Neural progenitor cell (in vitro differentiated cells): ENCODE measurements at regions not wholly inside any gene's neighbourhood (a gene's known extent, or its start where the extent isn't known, plus 50 kb on each side); places are given as distances from the start of the nearest gene placed in this dataset.
A peak's percentile ranks its signal among the peaks of the same experiment; 100 is the strongest.

Source experiments
- DNase-seq: peaks from one replicate; pipeline ENCODE4 v3.0.0-alpha.2; 2016; ENCODE audit warnings: low spot score
- H2AFZ ChIP-seq: fragments of 200-600 bp; sonication (generic); replicated peaks from 2 replicates; pipeline ENCODE4 v1.6.1; 2016; ENCODE audit warnings: antibody characterized with exemption
- H3F3A ChIP-seq: fragments of 200-600 bp; sonication (generic); 2 replicates; pipeline ENCODE4 v1.6.1; 2016; ENCODE audit warnings: antibody characterized with exemption, low read depth
- H3K27ac ChIP-seq: fragments of 200-600 bp; sonication (generic); 2 replicates; pipeline ENCODE4 v1.5.1; 2016; ENCODE audit warnings: mild to moderate bottlenecking
- H3K27me3 ChIP-seq: fragments of 200-600 bp; sonication (generic); 2 replicates; pipeline ENCODE4 v1.6.1; 2016; ENCODE audit warnings: mild to moderate bottlenecking, moderate library complexity
- H3K36me3 ChIP-seq: fragments of 200-600 bp; sonication (generic); 2 replicates; pipeline ENCODE4 v1.5.1; 2016
- H3K4me1 ChIP-seq: fragments of 200-600 bp; sonication (generic); 2 replicates; pipeline ENCODE4 v1.6.1; 2016; ENCODE audit warnings: mixed run types
- H3K4me2 ChIP-seq: fragments of 200-600 bp; sonication (generic); 2 replicates; pipeline ENCODE4 v1.6.1; 2016
- H3K4me3 ChIP-seq: fragments of 200-600 bp; sonication (generic); 2 replicates; pipeline ENCODE4 v1.5.1; 2016
- H3K79me2 ChIP-seq: fragments of 200-600 bp; sonication (generic); 2 replicates; pipeline ENCODE4 v1.6.1; 2016; ENCODE audit warnings: low read depth
- H3K9ac ChIP-seq: fragments of 200-600 bp; sonication (generic); 2 replicates; pipeline ENCODE4 v1.6.1; 2016
- H3K9me3 ChIP-seq: fragments of 200-600 bp; sonication (generic); 2 replicates; pipeline ENCODE4 v1.5.1; 2016; ENCODE audit warnings: low read depth
- H4K20me1 ChIP-seq: fragments of 200-600 bp; sonication (generic); 2 replicates; pipeline ENCODE4 v1.6.1; 2016; ENCODE audit warnings: low read depth
- H3K27ac Mint-ChIP-seq: 3 replicates; pipeline ENCODE4 v1.8.0; 2021; ENCODE audit warnings: mixed read lengths
- H3K27me3 Mint-ChIP-seq: 2 replicates; pipeline ENCODE4 v1.8.0; 2022; ENCODE audit warnings: low read depth, mild to moderate bottlenecking, inconsistent platforms, moderate library complexity, mixed read lengths; ENCODE audit not compliant: insufficient read depth
- H3K36me3 Mint-ChIP-seq: 3 replicates; pipeline ENCODE4 v1.8.0; 2021; ENCODE audit warnings: mixed read lengths
- H3K4me1 Mint-ChIP-seq: 3 replicates; pipeline ENCODE4 v1.8.0; 2021; ENCODE audit warnings: mixed read lengths
- H3K4me3 Mint-ChIP-seq: 3 replicates; pipeline ENCODE4 v1.8.0; 2021; ENCODE audit warnings: mild to moderate bottlenecking, moderate library complexity, mixed read lengths
- H3K9me3 Mint-ChIP-seq: 3 replicates; pipeline ENCODE4 v1.8.0; 2020; ENCODE audit warnings: mixed read lengths
- CTCF ChIP-seq: fragments of 200-600 bp; sonication (generic); IDR thresholded peaks from 2 replicates; pipeline ENCODE4 v1.5.1; 2017; ENCODE audit warnings: antibody characterized with exemption, mild to moderate bottlenecking
- EZH2 ChIP-seq: fragments of 200-600 bp; sonication (generic); IDR thresholded peaks from 2 replicates; pipeline ENCODE4 v1.6.1; 2017; ENCODE audit warnings: antibody characterized with exemption, mild to moderate bottlenecking, moderate library complexity
- EZH2phosphoT487 ChIP-seq: fragments of 200-600 bp; sonication (generic); IDR thresholded peaks from 2 replicates; pipeline ENCODE4 v1.6.1; 2017; ENCODE audit warnings: antibody characterized with exemption

- TF ChIP-seq CTCF (no peak), EZH2 (no peak)
- no peaks in the 10 kb centered on the region for H3K36me3 Mint-ChIP-seq
- Histone ChIP-seq H3K36me3 (no peaks in the 10 kb centered on the region), H3K4me2 (no peak overlapping the region), H3K9me3 (no peaks in the 10 kb centered on the region), H2AFZ (no peak overlapping the region), H3K27ac (no peak overlapping the region), H3K27me3 (no peaks in the 10 kb centered on the region), H3K79me2 (no peaks in the 10 kb centered on the region), H3K4me1 (peaks cover 40% of the 10 kb centered on the region), H4K20me1 (no peaks in the 10 kb centered on the region), H3K9ac (no peak overlapping the region), H3K4me3 (no peak overlapping the region), H3F3A (peaks cover 29% of the 10 kb centered on the region)
- H3K4me3 Mint-ChIP-seq: no peak overlapping the region
- peaks cover 9% of the 10 kb centered on the region for H3K27me3 Mint-ChIP-seq
- H3K9me3 Mint-ChIP-seq: no peaks in the 10 kb centered on the region
- DNase-seq: no peak
- no peak overlapping the region for H3K27ac Mint-ChIP-seq
- H3K4me1 Mint-ChIP-seq: peaks cover 34% of the 10 kb centered on the region
These were observed 66.7 kb upstream of the PAX6 start for GRCh38 chr11:31877863-31878262.

GRCh38 chr11:31877083-31877482, 66.0 kb upstream of the PAX6 start:
- Histone ChIP-seq H3K9ac (no peak overlapping the region), H2AFZ (peak overlapping the region; percentile 70), H3K4me3 (no peak overlapping the region), H3F3A (peaks cover 31% of the 10 kb centered on the region), H4K20me1 (no peaks in the 10 kb centered on the region), H3K27me3 (no peaks in the 10 kb centered on the region), H3K4me1 (peaks cover 39% of the 10 kb centered on the region), H3K9me3 (no peaks in the 10 kb centered on the region), H3K4me2 (peak overlapping the region; percentile 29), H3K36me3 (no peaks in the 10 kb centered on the region), H3K27ac (no peak overlapping the region), H3K79me2 (no peaks in the 10 kb centered on the region)
- peak overlapping the region; percentile 62 for H3K27ac Mint-ChIP-seq
- no peak overlapping the region for H3K4me3 Mint-ChIP-seq
- H3K4me1 Mint-ChIP-seq: peaks cover 31% of the 10 kb centered on the region
- no peaks in the 10 kb centered on the region for H3K9me3 Mint-ChIP-seq
- TF ChIP-seq CTCF: no peak
- no peak for TF ChIP-seq EZH2phosphoT487
- TF ChIP-seq EZH2: no peak
- no peak for DNase-seq
- H3K36me3 Mint-ChIP-seq: no peaks in the 10 kb centered on the region
- peaks cover 9% of the 10 kb centered on the region for H3K27me3 Mint-ChIP-seq

- no peaks in the 10 kb centered on the region for H3K9me3 ChIP-seq
- peak overlapping the region; percentile 40 for H3K4me2 ChIP-seq
- peaks cover 11% of the 10 kb centered on the region for H3K27me3 Mint-ChIP-seq
- no peaks in the 10 kb centered on the region for H4K20me1 ChIP-seq
- H3K27ac ChIP-seq: no peak overlapping the region
- H3K36me3 ChIP-seq: no peaks in the 10 kb centered on the region
- no peak overlapping the region for H3K4me3 ChIP-seq
- DNase-seq: peak; percentile 68
- H3K27me3 ChIP-seq: no peaks in the 10 kb centered on the region
- H3K27ac Mint-ChIP-seq: peak overlapping the region; percentile 15
- H2AFZ ChIP-seq: peak overlapping the region; percentile 71
- H3K79me2 ChIP-seq: no peaks in the 10 kb centered on the region
- H3K4me3 Mint-ChIP-seq: peak overlapping the region; percentile 38
- TF ChIP-seq EZH2 (no peak), EZH2phosphoT487 (no peak), CTCF (no peak)
- no peaks in the 10 kb centered on the region for H3K9me3 Mint-ChIP-seq
- H3K4me1 Mint-ChIP-seq: peaks cover 34% of the 10 kb centered on the region
- H3K9ac ChIP-seq: no peak overlapping the region
- H3K4me1 ChIP-seq: peaks cover 45% of the 10 kb centered on the region
- peaks cover 34% of the 10 kb centered on the region for H3F3A ChIP-seq
- H3K36me3 Mint-ChIP-seq: no peaks in the 10 kb centered on the region
These were observed 64.9 kb upstream of the PAX6 start for GRCh38 chr11:31875866-31876560.
